ENCODE measurements at regions not wholly inside any gene's neighbourhood (a gene's known extent, or its start where the extent isn't known, plus 50 kb on each side); places are given as distances from the start of the nearest gene placed in this dataset.

DNA sequence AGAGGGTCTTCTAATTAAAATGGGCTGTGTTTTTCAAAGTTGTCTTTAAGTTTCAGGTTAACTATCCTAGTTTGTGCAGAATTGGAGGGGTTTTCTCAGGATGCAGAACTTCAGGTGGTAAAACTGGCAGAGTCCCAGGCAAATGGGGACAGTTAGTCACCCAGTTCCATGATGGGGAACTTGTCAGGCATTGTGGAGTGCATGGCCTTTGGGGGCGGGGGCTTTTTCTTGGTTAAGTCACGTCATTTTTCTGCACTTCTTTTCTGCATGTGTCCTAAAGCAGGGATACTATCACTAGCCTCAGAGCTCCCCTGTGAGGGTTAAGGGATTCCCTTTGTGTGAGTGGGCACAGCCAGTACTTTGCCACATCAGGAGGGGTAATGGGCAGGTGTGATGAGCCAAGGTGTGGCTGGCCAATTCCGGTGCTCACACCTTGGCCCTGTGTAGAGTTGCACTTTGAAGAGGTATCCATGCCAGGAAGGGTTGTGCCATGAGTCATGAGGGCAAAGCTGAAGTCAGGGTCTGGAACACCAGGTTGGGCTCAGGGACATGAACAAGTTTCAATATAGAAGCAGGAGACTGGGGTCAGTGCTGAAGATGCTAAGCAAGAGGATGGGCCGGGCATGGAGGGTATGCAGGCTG is 126.0 kb upstream of the RREB1 start:
- no peak overlapping the region for H3K27ac Mint-ChIP-seq
- Histone ChIP-seq H3K23me2 (ENCODE audit: insufficient read length, low read depth, low read length, poor library complexity, severe bottlenecking) (no peaks in the 10 kb centered on the region), H4K8ac (replicated peaks; ENCODE audit: insufficient read length, low read depth, low read length) (no peak overlapping the region), H3K79me1 (ENCODE audit: insufficient read depth, low read depth, low read length, poor library complexity, severe bottlenecking) (no peaks in the 10 kb centered on the region), H3K23ac (ENCODE audit: insufficient read length, low read depth, low read length) (no peak overlapping the region), H3K9ac (ENCODE audit: extremely low read depth, insufficient read length, low read length) (no peak overlapping the region), H3K4me1 (ENCODE audit: insufficient read depth, low read length) (no peaks in the 10 kb centered on the region), H2BK12ac (ENCODE audit: insufficient read length, low read depth, low read length) (no peak overlapping the region), H2BK5ac (ENCODE audit: insufficient read length, low read length) (no peak overlapping the region), H3K18ac (ENCODE audit: insufficient read length, low read depth, low read length) (no peak overlapping the region), H2BK15ac (ENCODE audit: low read depth, low read length) (no peak overlapping the region), H3K4ac (ENCODE audit: low read depth, low read length) (no peak overlapping the region), H2AK5ac (ENCODE audit: insufficient read length, low read length) (no peak overlapping the region), H3K4me2 (ENCODE audit: insufficient read depth, insufficient read length, low read length) (no peak overlapping the region), H4K5ac (ENCODE audit: insufficient read length, low read depth, low read length) (no peak overlapping the region), H3K14ac (ENCODE audit: insufficient read depth, low read length) (no peak overlapping the region), H2AFZ (ENCODE audit: low read length) (no peak overlapping the region), H3K27me3 (ENCODE audit: insufficient read depth, low read length) (no peaks in the 10 kb centered on the region), H3K27ac (ENCODE audit: insufficient read length, low read depth, low read length) (no peak overlapping the region), H4K20me1 (ENCODE audit: control insufficient read depth, insufficient read depth, insufficient read length) (no peaks in the 10 kb centered on the region), H2BK20ac (ENCODE audit: low read depth, low read length, poor library complexity, severe bottlenecking) (no peak overlapping the region), H3K79me2 (ENCODE audit: insufficient read depth, low read length) (no peaks in the 10 kb centered on the region), H2BK120ac (ENCODE audit: low read depth, low read length, poor library complexity, severe bottlenecking) (no peak overlapping the region), H4K91ac (ENCODE audit: insufficient read length, low read depth, low read length) (no peak overlapping the region), H3K56ac (ENCODE audit: insufficient read length, low read depth, low read length) (no peak overlapping the region), H3K9me3 (ENCODE audit: control insufficient read depth, low read depth, low read length) (no peaks in the 10 kb centered on the region), H3T11ph (ENCODE audit: low read length) (no peak overlapping the region)
- TF ChIP-seq, protein P1, sequence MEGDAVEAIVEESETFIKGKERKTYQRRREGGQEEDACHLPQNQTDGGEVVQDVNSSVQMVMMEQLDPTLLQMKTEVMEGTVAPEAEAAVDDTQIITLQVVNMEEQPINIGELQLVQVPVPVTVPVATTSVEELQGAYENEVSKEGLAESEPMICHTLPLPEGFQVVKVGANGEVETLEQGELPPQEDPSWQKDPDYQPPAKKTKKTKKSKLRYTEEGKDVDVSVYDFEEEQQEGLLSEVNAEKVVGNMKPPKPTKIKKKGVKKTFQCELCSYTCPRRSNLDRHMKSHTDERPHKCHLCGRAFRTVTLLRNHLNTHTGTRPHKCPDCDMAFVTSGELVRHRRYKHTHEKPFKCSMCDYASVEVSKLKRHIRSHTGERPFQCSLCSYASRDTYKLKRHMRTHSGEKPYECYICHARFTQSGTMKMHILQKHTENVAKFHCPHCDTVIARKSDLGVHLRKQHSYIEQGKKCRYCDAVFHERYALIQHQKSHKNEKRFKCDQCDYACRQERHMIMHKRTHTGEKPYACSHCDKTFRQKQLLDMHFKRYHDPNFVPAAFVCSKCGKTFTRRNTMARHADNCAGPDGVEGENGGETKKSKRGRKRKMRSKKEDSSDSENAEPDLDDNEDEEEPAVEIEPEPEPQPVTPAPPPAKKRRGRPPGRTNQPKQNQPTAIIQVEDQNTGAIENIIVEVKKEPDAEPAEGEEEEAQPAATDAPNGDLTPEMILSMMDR (conservative IDR thresholded peaks at IDR 0.05), result no peak
- no peaks in the 10 kb centered on the region for H3K36me3 Mint-ChIP-seq (ENCODE audit: insufficient read depth in 1 of 3, low read depth in 3 of 3)
- no peak for DNase-seq
- H3K9me3 Mint-ChIP-seq, result no peaks in the 10 kb centered on the region
- peaks cover 2% of the 10 kb centered on the region; the same call in 1 of the 2 replicates for H3K27me3 Mint-ChIP-seq (ENCODE audit: low read depth)
- H3K4me1 Mint-ChIP-seq, result no peaks in the 10 kb centered on the region
- WGBS (ENCODE audit: extremely low coverage, insufficient read length, low lambda C conversion rate), result no CpG with 5 or more reads among the region's 4 CpGs
- no peak overlapping the region for H3K4me3 Mint-ChIP-seq
